Kidney epithelial cell (primary cell): ENCODE measurements at regions not wholly inside any gene's neighbourhood (a gene's known extent, or its start where the extent isn't known, plus 50 kb on each side); places are given as distances from the start of the nearest gene placed in this dataset.

ENCODE experiments used
- DNase-seq: peaks from one replicate; pipeline ENCODE4 v3.0.0-alpha.2; 2010; ENCODE audit warnings: low read depth
- H3K27me3 ChIP-seq: 2 replicates; pipeline ENCODE4 v1.6.0; 2011; ENCODE audit warnings: low read length; ENCODE audit not compliant: control insufficient read depth, insufficient read depth
- H3K36me3 ChIP-seq: 2 replicates; pipeline ENCODE4 v1.5.1; 2011; ENCODE audit warnings: low read length; ENCODE audit not compliant: control insufficient read depth, insufficient read depth
- H3K4me3 ChIP-seq: 2 replicates; pipeline ENCODE4 v1.5.1; 2011; ENCODE audit warnings: low read depth, mild to moderate bottlenecking, control low read depth, low read length
- CTCF ChIP-seq: IDR thresholded peaks from 2 replicates; pipeline ENCODE4 v1.5.1; 2011; ENCODE audit warnings: mild to moderate bottlenecking, moderate library complexity, low read length, control low read depth, inconsistent platforms; ENCODE audit not compliant: insufficient read depth, poor library complexity, severe bottlenecking

DNA sequence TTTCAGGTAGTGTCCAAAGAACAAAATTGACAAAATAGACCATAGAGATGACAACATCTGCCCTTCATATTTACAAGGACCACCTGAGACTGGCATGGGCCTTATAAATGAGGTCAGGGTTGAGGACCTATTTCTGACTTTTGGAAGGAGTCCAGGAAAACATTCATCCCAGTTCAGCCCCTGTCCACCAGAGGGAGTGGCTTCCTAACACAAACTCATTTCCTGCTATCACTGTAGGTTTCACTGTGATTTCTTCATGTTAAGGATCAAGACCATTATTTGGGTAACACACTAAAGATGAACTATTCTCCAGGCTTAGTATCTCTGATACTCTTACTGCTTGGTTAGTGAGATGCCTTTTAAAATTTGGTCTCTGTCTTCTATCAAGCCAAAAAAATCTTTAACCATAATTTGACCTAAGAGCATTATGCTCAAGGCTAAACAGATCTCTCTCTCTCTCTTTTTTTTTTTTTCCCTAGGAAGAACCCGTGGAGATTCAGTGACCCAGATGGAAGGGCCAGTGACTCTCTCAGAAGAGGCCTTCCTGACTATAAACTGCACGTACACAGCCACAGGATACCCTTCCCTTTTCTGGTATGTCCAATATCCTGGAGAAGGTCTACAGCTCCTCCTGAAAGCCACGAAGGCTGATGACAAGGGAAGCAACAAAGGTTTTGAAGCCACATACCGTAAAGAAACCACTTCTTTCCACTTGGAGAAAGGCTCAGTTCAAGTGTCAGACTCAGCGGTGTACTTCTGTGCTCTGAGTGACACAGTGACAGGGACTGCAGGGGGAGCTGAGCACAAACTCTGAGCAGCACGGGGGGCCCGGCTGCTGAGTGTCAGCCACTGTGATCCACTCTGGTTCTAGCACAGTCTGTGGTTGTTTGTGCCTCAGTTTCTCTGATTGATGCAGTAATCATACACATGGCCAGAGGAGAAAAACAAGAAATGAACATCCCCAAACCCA lies 267.6 kb upstream of the OR4E1 start:
- H3K4me3 ChIP-seq = no peak overlapping the region
- DNase-seq = no peak
- no peaks in the 10 kb centered on the region for H3K36me3 ChIP-seq
- no peaks in the 10 kb centered on the region for H3K27me3 ChIP-seq
- TF ChIP-seq CTCF = peak; percentile 59

GRCh38 chr14:21939836-21940235 lies 266.2 kb upstream of the OR4E1 start:
- no peak for TF ChIP-seq CTCF
- no peak overlapping the region for H3K4me3 ChIP-seq
- no peaks in the 10 kb centered on the region for H3K27me3 ChIP-seq
- DNase-seq = no peak
- H3K36me3 ChIP-seq = no peaks in the 10 kb centered on the region

DNA sequence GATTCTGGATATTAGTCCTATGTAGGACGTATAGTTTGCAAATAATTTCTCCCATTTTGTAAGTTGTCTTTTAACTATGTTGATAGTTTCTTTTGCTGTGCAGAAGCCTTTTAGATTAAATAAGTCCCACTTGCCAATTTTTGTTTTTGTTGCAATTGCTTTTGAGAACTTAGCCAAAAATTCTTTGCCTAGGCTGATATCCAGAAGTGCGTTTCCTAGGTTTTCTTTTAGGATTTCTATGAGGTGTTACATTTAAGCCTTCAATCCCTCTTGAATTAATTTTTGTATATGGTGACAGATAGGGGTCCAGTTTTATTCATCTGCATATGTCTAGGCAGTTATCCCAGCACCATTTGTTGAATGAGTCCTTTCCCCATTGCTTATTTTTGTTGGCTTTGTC lies 264.4 kb upstream of the OR4E1 start:
- Histone ChIP-seq H3K4me3 (no peak overlapping the region), H3K36me3 (no peaks in the 10 kb centered on the region)
- no peak for TF ChIP-seq CTCF

DNA sequence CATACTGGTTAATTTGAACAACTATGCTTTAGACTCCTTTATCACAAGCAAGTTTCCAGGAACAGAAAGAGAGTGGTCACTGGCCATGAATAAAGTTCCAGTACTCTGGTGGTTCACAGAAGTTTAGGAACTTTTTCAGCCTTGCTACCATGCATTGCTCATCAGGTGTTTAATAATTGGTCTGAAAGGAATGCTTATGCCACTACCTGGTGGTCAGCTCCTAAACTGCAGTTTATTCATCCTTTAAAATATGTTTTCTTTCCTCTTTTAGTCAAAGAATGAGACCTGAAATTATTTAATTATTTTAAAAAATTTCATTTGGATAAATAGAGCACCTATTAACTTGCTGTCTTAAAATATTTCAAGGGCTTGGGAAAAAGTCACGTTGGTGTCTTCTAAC lies 260.1 kb upstream of the OR4E1 start:
- TF ChIP-seq CTCF = peak; percentile 40
- Histone ChIP-seq H3K4me3 (no peak overlapping the region), H3K27me3 (no peaks in the 10 kb centered on the region), H3K36me3 (no peaks in the 10 kb centered on the region)
- no peak for DNase-seq

More for the DNA sequence above, 264.4 kb upstream of the OR4E1 start:
- H3K27me3 ChIP-seq = no peaks in the 10 kb centered on the region
- DNase-seq = no peak

- Histone ChIP-seq H3K27me3 (no peaks in the 10 kb centered on the region), H3K36me3 (no peaks in the 10 kb centered on the region), H3K4me3 (no peak overlapping the region)
- no peak for DNase-seq
- TF ChIP-seq CTCF = no peak
Measured at GRCh38 chr14:21924479-21924878, 250.9 kb upstream of the OR4E1 start.
